Liver (tissue), 8 donors: ENCODE measurements at regions not wholly inside any gene's neighbourhood (a gene's known extent, or its start where the extent isn't known, plus 50 kb on each side); places are given as distances from the start of the nearest gene placed in this dataset.

ENCODE experiments used
- DNase-seq: peaks from one replicate; pipeline ENCODE4 v3.0.0-alpha.2; 2017; ENCODE audit warnings: low spot score
- H3K27ac ChIP-seq, 2 donors: one replicate each; pipeline ENCODE4 v1.7.0; 2013; ENCODE audit warnings: inconsistent platforms in 2 of 2, low read length in 2 of 2, control low read depth in 1 of 2, low read depth in 1 of 2, mild to moderate bottlenecking in 1 of 2
- H3K27me3 ChIP-seq, 4 donors: one replicate each; pipeline versions ENCODE4 v1.6.1 to v1.7.0; 2013; ENCODE audit warnings: low read length in 3 of 4, inconsistent platforms in 1 of 4, mild to moderate bottlenecking in 1 of 4, moderate library complexity in 1 of 4; ENCODE audit not compliant: control insufficient read depth in 4 of 4, insufficient read depth in 4 of 4
- H3K36me3 ChIP-seq, 4 donors: one replicate each; pipeline versions ENCODE4 v1.6.1 to v1.7.0; 2013; ENCODE audit warnings: low read length in 3 of 4, mild to moderate bottlenecking in 3 of 4, low read depth in 1 of 4, moderate library complexity in 1 of 4; ENCODE audit not compliant: control insufficient read depth in 4 of 4, insufficient read depth in 3 of 4
- H3K4me1 ChIP-seq, 4 donors: one replicate each; pipeline versions ENCODE4 v1.6.1 to v1.7.0; 2013; ENCODE audit warnings: low read length in 3 of 4, mild to moderate bottlenecking in 3 of 4, moderate library complexity in 1 of 4; ENCODE audit not compliant: control insufficient read depth in 4 of 4, insufficient read depth in 4 of 4
- H3K4me3 ChIP-seq, 3 donors: one replicate each; pipeline versions ENCODE4 v1.6.1 to v1.7.0; 2013; ENCODE audit warnings: low read length in 3 of 3, control low read depth in 1 of 3, low read depth in 1 of 3, mild to moderate bottlenecking in 1 of 3
- H3K9ac ChIP-seq, 2 donors: one replicate each; pipeline ENCODE4 v1.7.0; 2013; ENCODE audit warnings: low read length in 2 of 2, mild to moderate bottlenecking in 2 of 2, moderate library complexity in 2 of 2, control low read depth in 1 of 2, low read depth in 1 of 2
- H3K9me3 ChIP-seq, 4 donors: one replicate each; pipeline versions ENCODE4 v1.6.1 to v1.7.0; 2013; ENCODE audit warnings: low read length in 3 of 4; ENCODE audit not compliant: control insufficient read depth in 4 of 4
- CTCF ChIP-seq: fragments of 150-350 bp; IDR thresholded peaks from 2 replicates; pipeline ENCODE4 v1.5.1; 2017; ENCODE audit warnings: improper control_type of control experiment, low read depth, low read length; ENCODE audit not compliant: missing input control
- EGR1 ChIP-seq, 2 donors: IDR thresholded peaks; 2 replicates each; pipeline ENCODE4 v1.6.1; 2016 to 2018; ENCODE audit warnings: antibody characterized with exemption in 2 of 2, low read depth in 2 of 2
- FOXA1 ChIP-seq: IDR thresholded peaks from 2 replicates; pipeline ENCODE4 v1.6.1; 2016; ENCODE audit warnings: antibody characterized with exemption
- FOXA2 ChIP-seq: IDR thresholded peaks from 2 replicates; pipeline ENCODE4 v1.6.1; 2016; ENCODE audit warnings: antibody characterized with exemption
- GABPA ChIP-seq, 2 donors: IDR thresholded peaks in 1 of 2; conservative IDR thresholded peaks in 1 of 2; 2 replicates each; pipeline ENCODE4 v1.6.1; 2016; ENCODE audit warnings: antibody characterized with exemption in 2 of 2, mild to moderate bottlenecking in 1 of 2, moderate library complexity in 1 of 2
- HNF4A ChIP-seq, 2 donors: conservative IDR thresholded peaks; 2 replicates each; pipeline ENCODE4 v1.6.1; 2016; ENCODE audit warnings: antibody characterized with exemption in 2 of 2, mild to moderate bottlenecking in 2 of 2
- HNF4G ChIP-seq: IDR thresholded peaks from 2 replicates; pipeline ENCODE4 v1.6.1; 2016; ENCODE audit warnings: antibody characterized with exemption
- JUND ChIP-seq, 2 donors: IDR thresholded peaks; 2 replicates each; pipeline ENCODE4 v1.6.1; 2016; ENCODE audit warnings: antibody characterized with exemption in 2 of 2
- MAX ChIP-seq: IDR thresholded peaks from 2 replicates; pipeline ENCODE4 v1.6.1; 2016; ENCODE audit warnings: antibody characterized with exemption
- NR2F2 ChIP-seq: IDR thresholded peaks from 2 replicates; pipeline ENCODE4 v1.6.1; 2016; ENCODE audit warnings: antibody characterized with exemption
- RAD21 ChIP-seq, 2 donors: IDR thresholded peaks; 2 replicates each; pipeline ENCODE4 v1.6.1; 2016; ENCODE audit warnings: antibody characterized with exemption in 2 of 2, mild to moderate bottlenecking in 2 of 2
- RXRA ChIP-seq, 2 donors: IDR thresholded peaks; 2 replicates each; pipeline ENCODE4 v1.6.1; 2017 to 2018; ENCODE audit warnings: antibody characterized with exemption in 2 of 2, mild to moderate bottlenecking in 1 of 2
- SP1 ChIP-seq: IDR thresholded peaks from 2 replicates; pipeline ENCODE4 v1.6.1; 2018; ENCODE audit warnings: antibody characterized with exemption, mild to moderate bottlenecking
- TAF1 ChIP-seq: conservative IDR thresholded peaks from 2 replicates; pipeline ENCODE4 v1.6.1; 2016; ENCODE audit warnings: antibody characterized with exemption, mild to moderate bottlenecking
- YY1 ChIP-seq: IDR thresholded peaks from 2 replicates; pipeline ENCODE4 v1.6.1; 2016; ENCODE audit warnings: antibody characterized with exemption, mild to moderate bottlenecking
- ZBTB33 ChIP-seq: IDR thresholded peaks from 2 replicates; pipeline ENCODE4 v1.6.1; 2016; ENCODE audit warnings: antibody characterized with exemption
- WGBS: extraction: QIAGEN DNeasy Blood & Tissue Kit; methylation state at CpG from one replicate; pipeline ENCODE4 v1.1.7; 2013; 5-methylcytosine and 5-hydroxymethylcytosine counted together
- TF ChIP-seq, protein P1 (sequence below): IDR thresholded peaks from 2 replicates; pipeline ENCODE4 v1.6.1; 2016; ENCODE audit warnings: antibody characterized with exemption
- donor health status: healthy.
- donor health status: healthy.
- donor health status: healthy.
- donor health status: healthy.
- donor health status: healthy.

DNA sequence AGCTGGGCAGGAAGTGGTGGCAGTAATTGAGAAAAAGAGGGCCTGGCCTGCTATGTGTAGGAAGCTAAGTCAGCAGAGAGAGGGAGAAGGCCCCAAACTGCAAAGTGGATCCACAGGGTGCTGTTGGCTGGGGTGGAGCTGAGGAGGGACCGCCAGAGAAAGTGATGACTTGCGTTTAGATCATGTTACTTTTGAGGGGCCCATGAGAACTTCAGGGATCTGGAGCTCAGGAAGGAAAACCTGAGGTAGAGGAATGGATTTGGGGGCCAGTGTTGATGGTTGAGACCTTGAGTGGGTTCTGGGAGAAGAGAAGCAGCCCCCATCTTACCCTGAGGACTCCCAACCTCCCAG lies 155.5 kb downstream of the MRPL14 start:
- H3K27ac ChIP-seq, result no peak overlapping the region
- H3K9ac ChIP-seq, result no peak overlapping the region
- no peak for DNase-seq
- H3K27me3 ChIP-seq, result no peaks in the 10 kb centered on the region
- peaks cover 0 to 16% (median 7%) of the 10 kb centered on the region in 4 donors for H3K4me1 ChIP-seq
- no peaks in the 10 kb centered on the region for H3K36me3 ChIP-seq
- H3K4me3 ChIP-seq, result no peak overlapping the region
- 96% methylated on average over 2 of the region's 2 CpGs for WGBS
- H3K9me3 ChIP-seq, result peaks cover 0 to 7% (median 0%) of the 10 kb centered on the region in 4 donors
- TF ChIP-seq FOXA1, result no peak
- TF ChIP-seq CTCF, result no peak
- TF ChIP-seq, protein P1, sequence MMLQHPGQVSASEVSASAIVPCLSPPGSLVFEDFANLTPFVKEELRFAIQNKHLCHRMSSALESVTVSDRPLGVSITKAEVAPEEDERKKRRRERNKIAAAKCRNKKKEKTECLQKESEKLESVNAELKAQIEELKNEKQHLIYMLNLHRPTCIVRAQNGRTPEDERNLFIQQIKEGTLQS, result no peak
- no peak for TF ChIP-seq NR2F2
- TF ChIP-seq GABPA (IDR thresholded peaks at IDR 0.05 in 1 of 2, conservative IDR thresholded peaks at IDR 0.05 in 1 of 2), result no peak

GRCh38 chr6:43970913-43971775 lies 156.1 kb downstream of the MRPL14 start:
- Histone ChIP-seq H3K27ac (peak overlapping the region in 1 of 2 donors; percentile 7), H3K4me1 (peaks cover 0 to 16% (median 7%) of the 10 kb centered on the region in 4 donors), H3K9ac (no peak overlapping the region), H3K36me3 (no peaks in the 10 kb centered on the region), H3K4me3 (no peak overlapping the region), H3K9me3 (peaks cover 0 to 4% (median 0%) of the 10 kb centered on the region in 4 donors), H3K27me3 (no peaks in the 10 kb centered on the region)
- DNase-seq, result peak; percentile 43
- WGBS, result 65% methylated on average over 8 of the region's 8 CpGs
- TF ChIP-seq HNF4A (conservative IDR thresholded peaks at IDR 0.05) (peak in 1 of 2 donors; percentile 10), GABPA (IDR thresholded peaks at IDR 0.05 in 1 of 2, conservative IDR thresholded peaks at IDR 0.05 in 1 of 2) (no peak), RAD21 (IDR thresholded peaks at IDR 0.05) (peak in 1 of 2 donors; percentile 11), MAX (peak; percentile 55)

DNA sequence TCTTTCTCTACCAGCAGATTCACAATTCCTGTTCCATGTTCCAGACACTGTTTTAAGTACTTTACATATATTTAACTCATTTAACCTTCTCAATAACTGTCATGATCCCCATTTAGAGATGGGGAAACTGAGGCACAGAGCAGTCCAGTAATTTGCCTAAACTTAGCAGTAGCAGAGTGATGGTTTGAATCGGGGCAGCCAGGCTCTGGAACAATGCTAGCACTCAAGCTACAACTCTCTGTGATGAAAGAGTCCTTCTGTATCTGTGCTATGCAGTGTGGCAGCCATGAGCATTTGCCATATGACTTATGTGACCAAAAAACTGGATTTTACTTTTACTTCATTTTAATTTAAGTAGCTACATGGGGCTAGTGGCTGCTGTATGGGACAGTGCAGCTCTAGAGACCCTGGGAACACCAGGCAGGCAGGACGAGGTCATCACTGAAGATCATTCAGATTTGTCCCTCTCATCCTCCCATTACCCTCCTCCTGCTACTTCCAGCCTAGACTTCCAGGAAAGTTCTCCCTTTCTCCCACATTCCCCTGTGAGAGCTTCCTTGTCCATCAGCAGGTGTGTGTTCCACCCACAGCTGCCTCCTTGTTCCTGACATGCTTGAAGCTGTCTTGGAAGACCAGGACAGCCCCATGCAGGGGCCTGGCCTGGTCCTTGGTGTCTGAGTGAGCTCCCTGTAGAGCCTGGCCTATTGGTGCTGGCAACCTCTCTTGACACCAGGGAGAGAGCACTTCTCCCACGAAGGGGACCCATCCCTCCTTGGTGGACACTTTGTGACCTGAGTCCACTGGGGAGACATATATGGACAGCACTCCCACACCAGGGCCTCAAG lies 157.0 kb downstream of the MRPL14 start:
- 82% methylated on average over 3 of the region's 3 CpGs for WGBS
- Histone ChIP-seq H3K27ac (no peak overlapping the region), H3K9ac (no peak overlapping the region), H3K27me3 (no peaks in the 10 kb centered on the region), H3K4me3 (no peak overlapping the region), H3K36me3 (no peaks in the 10 kb centered on the region), H3K9me3 (no peaks in the 10 kb centered on the region), H3K4me1 (peaks cover 0 to 17% (median 7%) of the 10 kb centered on the region in 4 donors)
- TF ChIP-seq RAD21 (IDR thresholded peaks at IDR 0.05), result no peak
- no peak for TF ChIP-seq HNF4G
- TF ChIP-seq SP1, result no peak
- no peak for TF ChIP-seq EGR1 (IDR thresholded peaks at IDR 0.05; ENCODE audit: low read depth in 2 of 2)
- no peak for TF ChIP-seq FOXA1
- TF ChIP-seq ZBTB33, result no peak
- no peak for TF ChIP-seq RXRA (IDR thresholded peaks at IDR 0.05)
- TF ChIP-seq GABPA (IDR thresholded peaks at IDR 0.05 in 1 of 2, conservative IDR thresholded peaks at IDR 0.05 in 1 of 2), result no peak
- TF ChIP-seq NR2F2, result no peak
- TF ChIP-seq TAF1, result no peak
- no peak for TF ChIP-seq FOXA2
- TF ChIP-seq CTCF, result no peak
- no peak for TF ChIP-seq YY1
- TF ChIP-seq JUND (IDR thresholded peaks at IDR 0.05), result no peak
- TF ChIP-seq HNF4A (conservative IDR thresholded peaks at IDR 0.05), result no peak
- TF ChIP-seq, protein P1, result no peak
- TF ChIP-seq MAX, result no peak
- peak; percentile 32 for DNase-seq
